Smooth muscle cell of the brain vasculature (primary cell): ENCODE measurements at regions not wholly inside any gene's neighbourhood (a gene's known extent, or its start where the extent isn't known, plus 50 kb on each side); places are given as distances from the start of the nearest gene placed in this dataset.
"Not testable (repeated sequence)": the region's sequence is repeated elsewhere in the genome, so short reads cannot be mapped to it uniquely, and the experiment has no call there.

ENCODE experiments used
- DNase-seq: peaks from one replicate; pipeline ENCODE4 v3.0.0-alpha.2; 2012; ENCODE audit warnings: low read depth, low spot score

- DNase-seq: no peak
Measured at GRCh38 chr10:3578682-3579081, 206.3 kb downstream of the KLF6 start.

DNA sequence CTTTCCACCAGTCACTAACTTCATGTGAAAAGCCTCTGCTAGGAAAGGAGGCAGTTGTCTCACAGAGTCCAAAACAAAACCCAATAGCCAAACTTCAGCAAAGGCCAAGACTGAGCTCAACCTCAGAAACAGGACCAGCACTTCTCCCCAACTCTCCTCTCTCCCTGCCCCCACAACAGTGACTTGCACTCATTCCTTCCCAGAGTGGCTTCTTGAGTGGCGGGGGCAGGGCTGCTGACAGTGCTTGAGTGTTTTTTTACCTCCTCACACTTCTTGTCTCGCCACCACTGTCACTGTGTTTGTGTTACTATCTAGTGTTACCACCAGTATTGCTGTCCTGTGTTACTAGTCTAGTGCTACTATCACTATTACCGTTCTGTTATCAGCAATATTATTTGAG, 206.8 kb downstream of the KLF6 start:
- DNase-seq: no peak

DNA sequence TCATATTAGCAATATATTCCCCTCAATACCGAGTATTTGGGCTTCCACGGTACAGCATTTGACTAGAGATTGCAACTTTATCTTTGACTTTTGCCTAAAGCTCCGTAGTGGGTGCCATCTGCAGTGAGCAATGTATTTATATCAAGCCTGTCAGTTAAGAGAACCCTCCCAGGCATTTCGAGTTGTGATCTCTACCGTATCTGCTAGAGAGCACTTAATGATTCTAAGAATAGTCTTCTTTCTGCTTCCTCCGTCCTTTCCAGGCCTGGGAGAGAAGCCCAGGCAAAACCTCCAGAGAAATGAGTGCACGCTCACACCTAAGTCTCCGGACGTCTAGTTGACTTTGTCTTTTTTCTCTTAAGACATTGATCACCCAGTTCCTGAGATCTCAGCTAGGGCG, 210.6 kb downstream of the KLF6 start:
- DNase-seq: no peak

GRCh38 chr10:3573498-3573897, 211.5 kb downstream of the KLF6 start:
- DNase-seq: no peak

- no peak for DNase-seq
Measured at GRCh38 chr10:3571310-3571825, 213.6 kb downstream of the KLF6 start.

DNA sequence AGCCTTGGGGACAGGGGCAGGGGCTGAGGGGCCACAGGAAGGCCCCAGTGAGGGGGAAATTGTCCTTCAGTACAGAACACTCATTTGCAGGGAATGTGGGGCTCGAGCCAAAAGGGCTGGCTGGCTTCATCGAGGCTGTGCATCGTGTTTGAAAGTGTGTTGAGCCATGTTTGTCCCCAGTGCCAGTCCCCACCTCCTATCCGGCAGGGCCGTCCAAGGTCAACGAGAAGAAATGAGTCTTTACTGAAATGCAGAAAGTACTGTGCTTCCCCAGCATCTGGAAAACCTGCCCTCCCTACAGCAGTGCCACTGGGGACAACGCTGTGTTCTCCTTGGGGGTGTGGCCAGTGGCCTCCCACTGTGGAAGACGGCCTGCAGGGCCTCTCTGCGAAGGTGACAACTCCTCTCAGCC, 214.1 kb downstream of the KLF6 start:
- DNase-seq: no peak

DNA sequence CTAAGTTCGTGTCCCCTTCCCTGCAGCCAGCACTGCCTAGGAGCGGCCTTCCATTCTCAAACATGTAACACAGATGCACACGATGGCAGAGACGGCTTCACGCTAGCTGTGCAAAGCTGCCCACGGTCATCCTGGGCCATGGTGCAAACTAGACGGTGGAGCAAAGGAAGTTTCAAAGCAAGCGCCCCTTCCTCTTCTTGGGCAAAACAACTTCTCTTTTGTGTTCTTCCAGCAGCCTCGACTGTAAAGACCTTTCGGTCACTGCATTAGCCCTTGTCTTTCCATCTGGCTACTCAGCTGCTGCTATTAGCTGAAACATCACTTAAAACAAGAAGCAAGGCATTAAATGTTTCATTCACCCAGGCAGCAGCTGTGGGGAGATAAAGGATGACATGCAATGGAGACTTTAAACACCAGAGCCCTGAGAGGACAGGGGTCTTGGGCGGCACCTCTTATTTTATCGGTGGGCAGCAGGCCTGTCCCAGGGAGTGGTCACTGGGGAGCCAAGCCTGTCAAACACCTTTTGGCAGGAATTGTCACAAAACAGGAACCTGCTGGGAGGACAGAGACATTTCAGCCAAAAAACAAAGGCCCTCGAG, 214.8 kb downstream of the KLF6 start:
- no peak for DNase-seq

DNA sequence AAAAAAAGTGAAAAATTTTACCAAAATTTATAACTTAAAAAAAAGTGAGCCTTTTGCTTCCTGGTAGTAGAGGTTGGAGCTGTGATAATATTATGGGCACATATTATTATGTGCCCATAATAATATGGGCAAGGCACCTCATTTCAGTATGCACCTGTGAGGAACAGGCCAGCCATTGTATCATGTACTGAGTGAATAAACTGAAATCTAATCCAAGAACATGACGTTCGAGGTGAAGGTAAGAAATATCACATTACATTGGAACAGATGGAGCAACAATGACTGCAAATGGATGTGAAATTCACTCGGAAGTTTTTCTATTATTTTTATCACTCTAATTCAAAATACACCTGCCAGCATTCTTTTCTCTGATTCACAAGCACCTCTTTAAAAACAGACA, 216.0 kb downstream of the KLF6 start:
- no peak for DNase-seq

- no peak for DNase-seq
Measured at GRCh38 chr10:3568392-3568791, 216.6 kb downstream of the KLF6 start.

DNA sequence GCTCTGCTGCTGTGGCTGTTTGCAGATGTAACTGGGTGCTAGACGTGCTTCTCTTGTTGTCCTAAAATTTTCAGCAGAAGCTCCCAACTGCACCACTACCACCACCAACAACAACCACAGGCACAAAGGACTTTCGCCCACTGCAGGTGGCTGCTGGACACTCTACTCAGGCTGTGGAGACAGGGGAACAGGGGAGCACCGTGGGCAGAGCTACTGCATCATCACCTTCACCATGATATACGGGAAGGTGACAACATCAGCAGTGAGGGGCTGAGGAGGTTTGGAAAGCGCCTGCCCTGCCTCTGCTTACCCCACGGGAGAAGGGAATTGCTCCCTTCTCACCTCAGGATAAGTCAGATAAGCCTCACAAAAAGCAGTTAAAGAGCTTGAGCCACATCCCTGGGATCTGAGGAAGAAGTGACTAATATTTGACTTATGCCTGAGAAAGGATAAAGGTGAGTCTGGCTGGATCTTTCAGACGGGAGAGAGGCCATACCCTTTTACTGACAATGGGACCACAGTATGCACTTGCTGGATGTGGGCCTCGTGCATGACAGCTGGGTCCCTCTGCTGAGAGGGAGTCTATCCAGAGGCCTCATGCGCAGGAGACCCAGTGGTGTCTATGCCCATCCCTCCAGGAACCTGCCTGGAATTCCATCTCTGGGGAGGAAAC, 217.6 kb downstream of the KLF6 start:
- no peak for DNase-seq

DNA sequence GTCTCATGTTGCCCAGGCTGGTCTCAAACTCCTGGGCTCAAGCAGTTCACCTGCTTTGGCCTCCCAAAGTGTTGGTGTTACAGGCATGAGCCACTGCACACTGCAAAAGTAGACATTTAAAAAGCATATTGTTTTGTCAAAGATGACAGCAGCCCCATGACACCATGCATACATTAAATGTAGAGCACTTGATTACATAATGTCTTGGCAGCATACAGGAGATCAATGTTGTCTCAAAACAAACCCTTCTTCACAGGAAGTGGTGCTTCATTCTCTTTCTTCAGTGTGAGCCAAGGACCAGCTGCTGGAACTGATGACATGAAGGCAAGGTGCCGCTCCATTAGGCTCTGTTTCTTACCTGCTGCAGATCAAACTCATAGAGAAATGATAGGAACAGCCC, 218.4 kb downstream of the KLF6 start:
- DNase-seq: no peak

DNA sequence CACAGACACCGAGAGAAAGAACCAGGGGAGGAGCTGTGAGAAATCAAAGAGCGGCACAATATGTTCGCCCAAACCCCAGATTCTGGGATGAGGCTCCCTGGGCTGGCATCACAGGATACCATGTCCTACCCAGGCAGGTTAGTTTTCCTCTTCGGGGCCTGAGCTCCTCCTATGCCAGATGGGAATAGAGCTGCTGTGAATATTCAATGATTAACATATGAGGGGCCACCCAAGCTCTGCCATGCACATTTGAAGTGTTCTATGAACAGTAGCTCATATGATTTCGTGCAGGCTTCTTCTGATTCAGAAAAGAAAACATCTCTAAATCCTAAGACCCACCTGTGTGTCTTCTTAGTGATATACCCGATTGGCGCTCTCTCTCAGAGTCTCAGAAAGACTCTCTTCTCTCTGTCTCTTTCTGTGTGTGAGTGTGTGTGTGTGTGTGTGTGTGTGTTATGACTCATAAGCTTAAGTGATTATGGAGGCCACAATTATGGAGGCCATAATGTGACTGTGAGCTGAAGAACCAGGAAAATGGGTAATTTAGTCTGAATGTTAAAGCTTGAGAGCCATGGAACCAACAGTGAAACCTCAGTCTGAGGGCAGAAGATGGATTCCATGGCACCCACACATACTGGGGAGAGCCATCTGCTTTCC, 220.5 kb downstream of the KLF6 start:
- DNase-seq: no peak

DNA sequence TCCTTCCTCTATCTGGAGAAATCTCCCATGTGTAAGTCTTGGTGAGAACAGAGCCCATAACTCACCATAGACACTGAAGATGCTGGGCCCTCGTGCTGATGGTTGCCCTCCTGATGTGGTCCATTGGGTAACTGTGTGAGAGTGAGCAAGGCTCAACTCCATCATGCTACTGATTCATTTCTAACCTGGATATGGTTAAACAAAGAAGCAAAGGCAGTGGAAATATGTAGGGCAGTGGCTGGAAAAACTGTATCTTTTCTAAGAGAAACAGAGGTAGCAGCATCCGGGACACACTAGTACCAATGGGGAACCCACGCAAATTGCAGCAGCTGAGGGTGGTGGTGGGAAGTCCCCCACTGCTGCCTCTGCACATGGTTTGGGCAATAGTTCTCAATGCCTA, 221.7 kb downstream of the KLF6 start:
- DNase-seq: no peak

DNA sequence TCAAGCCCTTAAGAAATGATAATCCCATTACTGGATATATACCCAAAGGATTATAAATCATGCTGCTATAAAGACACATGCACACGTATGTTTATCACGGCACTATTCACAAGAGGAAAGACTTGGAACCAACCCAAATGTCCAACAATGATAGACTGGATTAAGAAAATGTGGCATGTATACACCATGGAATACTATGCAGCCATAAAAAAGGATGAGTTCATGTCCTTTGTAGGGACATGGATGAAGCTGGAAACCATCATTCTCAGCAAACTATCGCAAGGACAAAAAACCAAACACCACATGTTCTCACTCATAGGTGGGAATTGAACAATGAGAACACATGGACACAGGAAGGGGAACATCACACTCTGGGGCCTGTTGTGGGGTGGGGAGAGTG, 224.4 kb downstream of the KLF6 start:
- not testable (repeated sequence) for DNase-seq

- no peak for DNase-seq
Measured at GRCh38 chr10:3559527-3559926, 225.5 kb downstream of the KLF6 start.

DNA sequence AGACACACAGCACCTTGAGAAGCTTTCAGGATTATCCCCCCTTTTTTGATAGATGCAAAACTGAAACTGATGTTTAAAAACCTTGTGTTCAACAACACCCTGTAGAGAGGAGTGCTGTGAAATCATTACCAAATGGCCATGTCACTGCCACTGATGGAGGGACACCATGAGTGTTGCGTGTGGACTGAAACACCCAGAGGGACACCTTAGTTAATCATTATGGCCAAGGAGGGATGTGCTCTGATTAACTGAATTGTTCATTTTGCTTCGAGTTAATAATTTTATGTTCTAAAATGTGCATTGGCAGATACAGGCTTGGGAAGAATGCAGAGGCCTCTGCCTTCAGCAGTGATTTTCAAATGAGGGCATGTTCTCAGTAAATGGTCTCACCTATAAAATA, 226.0 kb downstream of the KLF6 start:
- no peak for DNase-seq

- DNase-seq: not testable (repeated sequence)
Measured at GRCh38 chr10:3556191-3557017, 228.6 kb downstream of the KLF6 start.

DNA sequence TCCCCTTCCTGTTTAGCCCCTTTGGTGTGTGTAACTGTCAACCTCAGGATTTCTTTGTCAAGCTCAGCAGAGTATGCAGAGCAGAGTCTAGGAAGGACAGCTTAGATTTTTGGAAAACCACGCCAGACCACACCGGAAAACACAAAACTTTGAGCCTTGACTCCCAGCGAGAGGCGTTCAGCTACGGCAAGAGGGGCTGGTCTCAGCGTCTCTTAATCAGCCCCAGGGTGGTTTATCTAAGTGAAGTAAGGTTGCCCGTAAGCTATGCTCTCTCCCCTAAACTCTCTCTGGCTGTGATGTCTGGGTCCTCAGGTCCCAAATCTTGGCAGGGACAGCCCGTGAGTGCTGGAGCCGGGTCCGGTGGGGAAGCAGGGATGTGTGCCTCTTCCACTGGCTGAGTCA, 230.9 kb downstream of the KLF6 start:
- DNase-seq: no peak

- no peak for DNase-seq
Measured at GRCh38 chr10:3552281-3552680, 232.7 kb downstream of the KLF6 start.

DNA sequence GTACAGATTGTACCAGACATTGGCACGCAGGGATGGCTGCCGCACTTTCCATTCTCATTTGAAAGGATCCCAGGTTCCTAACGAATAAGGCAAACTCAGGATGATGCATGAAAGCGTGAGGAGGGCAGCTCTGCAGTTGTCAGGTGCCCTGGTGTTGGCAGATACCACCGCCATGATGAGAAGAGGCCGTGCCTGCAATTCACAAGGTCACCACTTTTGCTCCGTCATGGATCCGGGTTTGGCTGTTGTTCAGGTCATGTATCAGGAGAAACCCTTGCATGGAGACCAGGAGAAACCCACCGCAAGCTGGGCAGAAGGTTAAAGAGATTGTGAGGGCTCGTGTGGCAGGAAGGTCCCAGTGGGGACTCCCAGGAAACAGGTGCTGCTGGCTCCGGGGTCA, 233.2 kb downstream of the KLF6 start:
- no peak for DNase-seq

DNA sequence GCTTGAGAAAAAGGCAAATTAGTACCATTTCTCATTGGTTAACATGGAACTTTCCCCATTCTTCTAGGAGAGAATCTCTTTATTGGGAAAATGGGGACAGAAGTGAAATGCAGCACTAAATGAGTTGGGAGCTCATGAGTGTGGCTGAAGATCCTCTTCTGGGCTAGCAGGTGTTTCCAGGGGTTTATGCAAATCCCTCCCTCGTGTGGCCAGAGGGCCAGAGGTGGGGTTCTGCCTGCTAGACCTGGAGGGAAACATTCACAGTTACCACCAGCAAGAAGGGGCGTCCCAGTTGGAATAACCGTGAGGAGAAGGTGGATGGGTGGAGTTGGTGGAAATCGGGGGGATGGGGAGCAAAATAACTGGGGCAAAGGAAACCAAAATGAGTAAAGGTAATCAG, 235.9 kb downstream of the KLF6 start:
- DNase-seq: no peak

DNA sequence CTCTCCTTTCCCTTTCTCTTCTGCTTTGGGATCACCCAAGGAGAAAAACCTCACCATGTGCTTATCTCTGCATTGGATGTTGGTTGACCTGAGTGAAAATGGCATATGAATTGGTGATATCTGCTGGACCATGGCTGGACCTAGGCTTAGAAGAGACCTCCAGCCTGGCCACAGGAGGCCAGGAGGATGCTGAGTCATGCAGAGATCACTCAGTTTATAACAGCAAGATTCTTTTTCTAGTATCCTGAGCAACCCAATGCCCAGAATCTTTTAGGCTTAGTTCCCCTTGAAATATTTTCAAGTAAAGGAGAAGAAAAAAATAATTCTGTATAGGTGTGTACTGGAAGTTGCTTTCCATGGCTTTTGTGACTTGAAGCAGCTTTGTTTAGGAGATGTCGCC, 236.3 kb downstream of the KLF6 start:
- no peak for DNase-seq
